Fibroblast of lung (primary cell): ENCODE measurements at regions not wholly inside any gene's neighbourhood (a gene's known extent, or its start where the extent isn't known, plus 50 kb on each side); places are given as distances from the start of the nearest gene placed in this dataset.

Experiments
- CTCF ChIP-seq, 2 donors: IDR thresholded peaks in 1 of 2; conservative IDR thresholded peaks in 1 of 2; 1 replicate in 1 of 2; 2 replicates in 1 of 2; pipeline ENCODE4 v1.5.1; 2011 to 2012; ENCODE audit warnings: low read length in 2 of 2, control low read depth in 1 of 2, inconsistent platforms in 1 of 2, low read depth in 1 of 2, mild to moderate bottlenecking in 1 of 2
- EZH2 ChIP-seq: IDR thresholded peaks from 2 replicates; pipeline ENCODE4 v1.5.1; 2012; ENCODE audit warnings: low read length, control low read depth, mild to moderate bottlenecking; ENCODE audit errors: missing control alignments

- TF ChIP-seq CTCF (conservative IDR thresholded peaks at IDR 0.05 in 1 of 2, IDR thresholded peaks at IDR 0.05 in 1 of 2; ENCODE audit: low read depth in 1 of 2, low read length in 2 of 2): no peak
- no peak for TF ChIP-seq EZH2
Measured at GRCh38 chr7:115654384-115655214, 376.0 kb downstream of the TFEC start.
